Choroid plexus epithelial cell (primary cell): ENCODE measurements at regions not wholly inside any gene's neighbourhood (a gene's known extent, or its start where the extent isn't known, plus 50 kb on each side); places are given as distances from the start of the nearest gene placed in this dataset.

Source experiments
- DNase-seq: peaks from one replicate; pipeline ENCODE4 v3.0.0-alpha.2; 2010; ENCODE audit warnings: low read depth
- H3K4me3 ChIP-seq: 2 replicates; pipeline ENCODE4 v1.5.1; 2011; ENCODE audit warnings: low read depth, mild to moderate bottlenecking, control low read depth, low read length, moderate library complexity
- TF ChIP-seq, protein P1 (sequence below): conservative IDR thresholded peaks from 2 replicates; pipeline ENCODE4 v1.5.1; 2011; ENCODE audit warnings: low read depth, mild to moderate bottlenecking, control low read depth, inconsistent platforms, low read length, moderate library complexity

DNA sequence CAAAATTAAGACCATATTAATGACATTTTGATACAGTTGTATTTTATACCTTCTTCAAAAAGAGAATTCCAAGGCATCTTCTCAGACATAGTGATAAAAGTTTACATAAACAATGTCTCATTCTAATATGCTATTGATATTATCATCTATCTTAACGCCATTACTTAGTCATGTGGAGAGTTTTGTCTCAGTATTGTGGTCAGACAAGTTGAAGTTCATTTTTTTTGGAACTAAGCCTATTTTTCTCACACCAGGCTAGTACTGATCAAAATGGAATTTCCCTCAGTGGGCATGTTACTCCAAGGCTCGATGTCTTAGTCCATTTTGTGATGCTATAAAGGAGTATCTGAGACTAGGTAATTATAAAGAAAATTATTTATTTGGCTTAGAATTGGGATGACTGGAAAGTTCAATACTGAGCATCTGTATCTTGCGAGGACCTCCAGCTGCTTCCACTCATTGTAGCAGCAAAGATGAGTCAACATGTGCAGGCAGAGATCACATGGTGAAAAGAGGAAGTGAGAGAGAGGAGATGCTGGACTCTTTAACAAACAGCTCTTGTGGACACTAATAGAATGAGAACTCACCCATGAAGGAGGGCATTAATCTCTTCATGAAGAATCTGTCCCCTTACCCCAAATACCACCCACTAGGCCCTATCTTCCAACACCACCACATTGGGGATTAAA is 825.5 kb upstream of the MANEA start:
- TF ChIP-seq, protein P1, sequence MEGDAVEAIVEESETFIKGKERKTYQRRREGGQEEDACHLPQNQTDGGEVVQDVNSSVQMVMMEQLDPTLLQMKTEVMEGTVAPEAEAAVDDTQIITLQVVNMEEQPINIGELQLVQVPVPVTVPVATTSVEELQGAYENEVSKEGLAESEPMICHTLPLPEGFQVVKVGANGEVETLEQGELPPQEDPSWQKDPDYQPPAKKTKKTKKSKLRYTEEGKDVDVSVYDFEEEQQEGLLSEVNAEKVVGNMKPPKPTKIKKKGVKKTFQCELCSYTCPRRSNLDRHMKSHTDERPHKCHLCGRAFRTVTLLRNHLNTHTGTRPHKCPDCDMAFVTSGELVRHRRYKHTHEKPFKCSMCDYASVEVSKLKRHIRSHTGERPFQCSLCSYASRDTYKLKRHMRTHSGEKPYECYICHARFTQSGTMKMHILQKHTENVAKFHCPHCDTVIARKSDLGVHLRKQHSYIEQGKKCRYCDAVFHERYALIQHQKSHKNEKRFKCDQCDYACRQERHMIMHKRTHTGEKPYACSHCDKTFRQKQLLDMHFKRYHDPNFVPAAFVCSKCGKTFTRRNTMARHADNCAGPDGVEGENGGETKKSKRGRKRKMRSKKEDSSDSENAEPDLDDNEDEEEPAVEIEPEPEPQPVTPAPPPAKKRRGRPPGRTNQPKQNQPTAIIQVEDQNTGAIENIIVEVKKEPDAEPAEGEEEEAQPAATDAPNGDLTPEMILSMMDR: no peak
- peak; percentile 60 for DNase-seq
- H3K4me3 ChIP-seq: no peak overlapping the region

DNA sequence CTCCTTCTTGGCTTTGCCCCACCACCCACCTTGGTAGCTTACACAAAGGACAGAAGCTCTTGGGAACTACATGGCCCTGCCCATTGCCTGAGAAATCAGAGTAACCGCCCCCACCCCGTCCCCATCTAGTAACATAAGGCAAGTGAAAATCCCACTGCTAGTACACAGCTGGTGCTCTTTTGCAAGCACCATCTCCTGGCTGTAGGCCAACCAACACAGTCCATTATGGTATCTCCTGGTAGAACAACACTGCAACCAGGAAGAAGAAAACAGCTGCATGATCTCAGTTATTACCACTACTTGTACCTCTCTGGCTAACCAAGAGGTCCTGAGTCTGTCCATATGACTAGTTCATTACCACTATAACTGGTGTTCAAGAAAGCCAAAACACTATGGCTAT is 841.1 kb upstream of the MANEA start:
- no peak overlapping the region for H3K4me3 ChIP-seq
- peak; percentile 51 for DNase-seq
- TF ChIP-seq, protein P1: no peak

DNA sequence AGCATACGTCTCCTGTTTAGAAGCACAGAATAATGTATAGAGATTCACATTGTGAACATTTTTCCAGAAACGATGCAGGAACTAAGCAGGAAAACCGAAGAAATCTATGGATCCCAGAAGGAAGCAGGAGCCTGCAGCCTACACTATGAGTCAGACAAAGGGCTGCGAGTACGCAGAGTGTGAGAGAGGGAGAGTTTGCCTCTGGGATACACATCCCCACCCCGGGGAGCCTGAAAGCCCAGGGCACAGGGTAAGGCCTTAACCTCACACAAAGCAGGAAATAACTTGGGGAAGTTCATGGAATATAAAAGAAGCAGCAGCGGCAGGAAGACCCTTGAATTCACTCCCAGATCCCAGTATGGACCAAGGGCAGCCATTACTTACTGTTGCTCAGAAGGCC is 842.1 kb upstream of the MANEA start:
- no peak for DNase-seq
- H3K4me3 ChIP-seq: no peak overlapping the region
- TF ChIP-seq, protein P1: no peak

DNA sequence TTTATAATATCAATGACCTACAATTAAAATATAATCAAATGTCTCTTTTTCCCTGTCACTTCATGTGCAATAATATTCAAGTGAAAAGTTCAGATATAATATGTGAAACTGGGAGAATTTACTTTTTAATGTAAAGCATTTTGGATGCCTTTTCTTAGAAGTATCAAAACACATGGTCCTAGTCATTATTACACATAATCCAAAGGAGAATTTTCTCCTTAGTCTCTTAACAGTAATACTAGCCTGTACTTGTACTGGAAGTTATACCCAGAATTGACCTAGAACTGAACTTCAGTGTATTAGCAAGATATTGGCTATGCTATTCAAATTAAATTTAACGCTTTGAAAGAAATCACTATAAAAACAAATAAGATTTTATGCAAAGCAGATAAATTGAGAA is 842.6 kb upstream of the MANEA start:
- TF ChIP-seq, protein P1: no peak
- H3K4me3 ChIP-seq: no peak overlapping the region
- no peak for DNase-seq

DNA sequence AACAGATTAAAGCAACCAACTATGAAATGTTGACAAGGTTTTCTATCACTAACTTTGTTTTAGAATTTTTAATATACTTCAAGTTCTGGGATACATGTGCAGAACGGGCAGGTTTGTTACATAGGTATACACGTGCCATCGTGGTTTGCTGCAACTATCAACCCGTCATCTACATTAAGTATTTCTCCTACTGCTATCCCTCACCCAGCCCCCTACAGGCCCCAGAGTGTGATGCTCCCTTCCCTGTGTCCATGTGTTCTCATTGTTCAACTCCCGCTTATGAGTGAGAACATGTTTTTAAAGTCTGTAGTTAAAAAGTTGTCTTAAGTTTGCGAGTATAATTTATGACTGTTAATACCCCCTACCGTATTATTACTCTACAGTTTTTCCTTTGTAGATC is 844.3 kb upstream of the MANEA start:
- DNase-seq: no peak
- TF ChIP-seq, protein P1: no peak
- no peak overlapping the region for H3K4me3 ChIP-seq

DNA sequence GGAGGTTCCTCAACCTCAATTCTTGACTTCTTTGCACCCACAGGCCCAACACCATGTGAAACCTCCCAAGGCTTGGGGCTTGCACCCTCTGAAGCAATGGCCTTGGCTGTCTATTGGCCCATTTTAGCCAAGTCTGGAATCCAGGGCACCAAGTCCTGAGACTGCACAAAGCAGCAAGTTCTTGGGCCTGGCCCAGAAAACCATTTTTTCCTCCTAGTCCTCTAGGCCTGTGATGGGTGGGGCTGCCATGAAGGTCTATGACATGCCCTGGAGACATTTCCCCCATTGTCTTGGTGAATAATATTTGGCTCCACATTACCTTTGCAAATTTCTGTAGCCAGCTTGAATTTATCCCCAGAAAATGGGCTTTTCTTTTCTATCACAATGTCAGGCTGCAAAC is 849.6 kb upstream of the MANEA start:
- DNase-seq: no peak
- no peak overlapping the region for H3K4me3 ChIP-seq
- TF ChIP-seq, protein P1: no peak

DNA sequence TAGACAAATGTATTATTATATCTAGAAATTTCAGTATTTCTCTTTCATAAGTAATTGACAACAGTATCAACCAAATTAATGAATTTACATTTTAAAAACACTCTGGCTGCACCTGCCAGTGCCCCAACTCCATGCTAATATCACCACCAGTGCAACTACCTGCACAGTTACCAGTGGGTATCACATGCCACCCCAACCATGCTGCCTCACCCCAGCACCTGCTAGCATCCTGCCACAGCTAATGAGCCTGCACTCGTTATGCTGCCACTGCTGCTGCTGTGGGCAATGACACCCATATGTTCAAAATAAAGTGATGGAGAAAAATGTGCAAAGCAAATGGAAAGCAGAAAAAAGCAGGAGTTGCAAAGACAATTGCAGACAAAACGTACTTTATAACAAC is 855.9 kb upstream of the MANEA start:
- DNase-seq: no peak
- H3K4me3 ChIP-seq: no peak overlapping the region
- TF ChIP-seq, protein P1: no peak
